Type B pancreatic cell (in vitro differentiated cells): ENCODE measurements at regions not wholly inside any gene's neighbourhood (a gene's known extent, or its start where the extent isn't known, plus 50 kb on each side); places are given as distances from the start of the nearest gene placed in this dataset.

Experiments used
- DNase-seq: peaks from one replicate; pipeline ENCODE4 v3.0.0; 2021; ENCODE audit warnings: mixed read lengths; ENCODE audit not compliant: unreplicated experiment; ENCODE audit errors: extremely low spot score
- H3K27ac Mint-ChIP-seq: 2 replicates; pipeline ENCODE4 v1.8.0; 2021; ENCODE audit warnings: mild to moderate bottlenecking, mixed read lengths
- H3K27me3 Mint-ChIP-seq: 2 replicates; pipeline ENCODE4 v1.8.0; 2021; ENCODE audit warnings: mixed read lengths
- H3K36me3 Mint-ChIP-seq: 2 replicates; pipeline ENCODE4 v1.8.0; 2021; ENCODE audit warnings: mixed read lengths
- H3K4me1 Mint-ChIP-seq: one replicate; pipeline ENCODE4 v1.8.0; 2021; ENCODE audit warnings: mixed read lengths; ENCODE audit not compliant: unreplicated experiment
- H3K4me3 Mint-ChIP-seq: 2 replicates; pipeline ENCODE4 v1.8.0; 2021; ENCODE audit warnings: mild to moderate bottlenecking, mixed read lengths
- H3K9me3 Mint-ChIP-seq: 2 replicates; pipeline ENCODE4 v1.8.0; 2021; ENCODE audit warnings: mixed read lengths
- CTCF ChIP-seq: fragments of 200-600 bp; sonication (generic); conservative IDR thresholded peaks from 2 replicates; pipeline ENCODE4 v1.5.0; 2021; ENCODE audit warnings: antibody characterized with exemption, mild to moderate bottlenecking

GRCh38 chr11:46198245-46199240 lies 77.3 kb upstream of the PHF21A start:
- TF ChIP-seq CTCF: no peak
- no peaks in the 10 kb centered on the region for H3K4me1 Mint-ChIP-seq
- DNase-seq: no peak
- no peaks in the 10 kb centered on the region for H3K9me3 Mint-ChIP-seq
- H3K27ac Mint-ChIP-seq: no peak overlapping the region
- peaks cover 27% of the 10 kb centered on the region for H3K27me3 Mint-ChIP-seq
- no peaks in the 10 kb centered on the region for H3K36me3 Mint-ChIP-seq
- H3K4me3 Mint-ChIP-seq: no peak overlapping the region

DNA sequence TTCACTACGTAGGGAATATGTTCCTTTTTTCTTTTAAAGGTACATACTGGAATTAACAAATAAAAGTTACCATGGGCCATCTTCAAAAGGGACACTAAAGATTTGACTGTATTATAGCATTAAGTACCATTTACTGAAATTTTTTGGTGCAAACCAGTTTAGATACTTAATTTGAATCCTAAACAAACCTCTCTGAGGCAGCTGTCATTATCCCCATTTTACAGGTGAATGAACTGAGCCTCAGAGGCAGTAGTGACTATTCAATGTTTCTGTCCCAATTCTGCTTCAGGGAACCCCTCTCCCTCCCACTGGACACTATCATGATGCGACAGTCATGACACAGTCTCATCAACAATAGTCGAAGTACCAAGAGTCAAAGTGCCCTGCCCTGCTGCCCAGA lies 76.2 kb upstream of the PHF21A start:
- H3K36me3 Mint-ChIP-seq: no peaks in the 10 kb centered on the region
- no peak for DNase-seq
- no peak for TF ChIP-seq CTCF
- H3K9me3 Mint-ChIP-seq: no peaks in the 10 kb centered on the region
- no peak overlapping the region for H3K4me3 Mint-ChIP-seq
- H3K27me3 Mint-ChIP-seq: peaks cover 22% of the 10 kb centered on the region
- H3K4me1 Mint-ChIP-seq: no peaks in the 10 kb centered on the region
- no peak overlapping the region for H3K27ac Mint-ChIP-seq

DNA sequence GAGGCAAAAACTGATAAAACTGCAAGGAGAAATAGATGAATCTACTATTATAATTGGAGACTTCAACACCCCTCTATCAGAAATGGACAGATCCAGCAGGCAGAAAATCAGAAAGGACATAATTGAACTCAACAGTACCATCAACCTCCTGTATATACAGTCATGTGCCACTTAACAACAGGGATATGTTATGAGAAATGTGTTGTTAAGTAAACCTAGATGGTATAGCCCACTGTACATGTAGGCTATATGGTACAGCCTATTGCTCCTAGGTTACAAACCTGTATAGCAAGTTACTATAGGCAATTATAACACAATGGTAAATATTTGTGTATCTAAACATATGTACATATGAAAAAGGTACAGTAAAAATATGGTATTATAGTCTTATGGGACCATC lies 66.8 kb upstream of the PHF21A start:
- H3K4me3 Mint-ChIP-seq: no peak overlapping the region
- H3K4me1 Mint-ChIP-seq: no peaks in the 10 kb centered on the region
- no peak overlapping the region for H3K27ac Mint-ChIP-seq
- no peak for TF ChIP-seq CTCF
- H3K9me3 Mint-ChIP-seq: no peaks in the 10 kb centered on the region
- peaks cover 9% of the 10 kb centered on the region for H3K27me3 Mint-ChIP-seq
- no peaks in the 10 kb centered on the region for H3K36me3 Mint-ChIP-seq
- no peak for DNase-seq

DNA sequence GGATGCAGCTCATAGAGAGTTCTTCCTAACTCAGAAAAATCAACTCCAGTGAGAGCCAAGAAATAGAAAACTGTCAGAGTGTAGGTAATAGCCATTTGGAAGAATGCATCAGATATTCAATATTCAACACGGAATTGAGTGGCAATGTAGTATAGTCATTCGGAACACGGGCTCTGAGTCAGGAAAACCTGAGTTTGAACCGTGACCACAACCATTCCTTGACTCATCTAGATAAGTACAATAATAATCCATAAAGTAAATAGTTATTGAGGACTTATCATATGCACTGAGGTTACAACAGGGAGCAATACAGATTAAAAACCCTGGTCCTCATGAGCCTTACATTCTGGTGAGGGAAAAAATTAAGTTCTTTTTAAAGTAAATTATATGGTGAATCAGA lies 62.6 kb upstream of the PHF21A start:
- Mint-ChIP-seq H3K27me3 (peaks cover 14% of the 10 kb centered on the region), H3K4me3 (no peak overlapping the region), H3K9me3 (peaks cover 3% of the 10 kb centered on the region), H3K36me3 (no peaks in the 10 kb centered on the region), H3K27ac (no peak overlapping the region), H3K4me1 (no peaks in the 10 kb centered on the region)
- DNase-seq: no peak
- no peak for TF ChIP-seq CTCF

DNA sequence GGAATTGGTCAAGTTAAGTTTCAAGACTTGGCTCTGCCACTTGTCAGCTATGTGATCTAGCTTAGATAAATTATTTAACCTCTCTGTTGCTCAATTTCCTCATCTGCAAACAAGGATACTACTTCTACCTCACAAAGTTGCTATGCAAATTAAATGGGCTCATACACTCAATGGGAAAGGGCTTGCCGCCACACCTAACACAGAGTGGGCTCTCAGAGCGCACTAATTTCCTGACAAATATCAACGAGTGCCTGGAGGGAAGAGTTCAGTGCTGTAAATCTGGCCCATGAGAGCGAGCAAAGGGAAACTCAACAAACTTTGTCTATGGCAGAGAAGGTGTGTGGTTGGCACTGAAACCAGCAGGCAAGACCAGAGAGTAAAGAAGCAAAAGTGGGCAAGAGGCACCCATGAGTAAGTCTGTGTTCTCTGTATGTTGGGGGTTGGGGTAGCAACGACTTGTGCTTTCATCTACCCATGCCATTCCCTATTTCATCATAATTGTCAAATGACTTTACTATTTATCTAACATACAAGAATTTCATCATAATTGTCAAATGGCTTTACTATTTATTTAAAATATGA lies 60.7 kb upstream of the PHF21A start:
- no peak for TF ChIP-seq CTCF
- Mint-ChIP-seq H3K9me3 (peaks cover 3% of the 10 kb centered on the region), H3K4me3 (no peak overlapping the region), H3K4me1 (no peaks in the 10 kb centered on the region), H3K27me3 (peaks cover 14% of the 10 kb centered on the region), H3K36me3 (no peaks in the 10 kb centered on the region), H3K27ac (no peak overlapping the region)
- DNase-seq: no peak
